Tibial nerve (tissue), 4 donors: ENCODE measurements at regions not wholly inside any gene's neighbourhood (a gene's known extent, or its start where the extent isn't known, plus 50 kb on each side); places are given as distances from the start of the nearest gene placed in this dataset.

Experiments
- EP300 ChIP-seq, 2 donors: sonication (generic); formaldehyde crosslinking; IDR thresholded peaks; one replicate each; pipeline ENCODE4 v1.6.1; 2017; ENCODE audit warnings: antibody characterized with exemption in 2 of 2, mild to moderate bottlenecking in 1 of 2
- POLR2A ChIP-seq, 2 donors: fragments of 450-650 bp; IDR thresholded peaks; one replicate each; pipeline ENCODE4 v1.6.1; 2017; ENCODE audit warnings: antibody characterized with exemption in 2 of 2, mild to moderate bottlenecking in 2 of 2, moderate library complexity in 2 of 2
- TF ChIP-seq, protein P1 (sequence below), 5 experiments: fragments of 200-600 bp in 3 of 5; fragments of 450-650 bp in 2 of 5; sonication (generic) in 3 of 5; IDR thresholded peaks; one replicate each; pipeline ENCODE4 v1.5.1; 2016 to 2019; ENCODE audit warnings: antibody characterized with exemption in 5 of 5, mild to moderate bottlenecking in 3 of 5, moderate library complexity in 2 of 5

GRCh38 chr4:73923631-73923937 lies 54.4 kb downstream of the CXCL1 start:
- TF ChIP-seq, protein P1, sequence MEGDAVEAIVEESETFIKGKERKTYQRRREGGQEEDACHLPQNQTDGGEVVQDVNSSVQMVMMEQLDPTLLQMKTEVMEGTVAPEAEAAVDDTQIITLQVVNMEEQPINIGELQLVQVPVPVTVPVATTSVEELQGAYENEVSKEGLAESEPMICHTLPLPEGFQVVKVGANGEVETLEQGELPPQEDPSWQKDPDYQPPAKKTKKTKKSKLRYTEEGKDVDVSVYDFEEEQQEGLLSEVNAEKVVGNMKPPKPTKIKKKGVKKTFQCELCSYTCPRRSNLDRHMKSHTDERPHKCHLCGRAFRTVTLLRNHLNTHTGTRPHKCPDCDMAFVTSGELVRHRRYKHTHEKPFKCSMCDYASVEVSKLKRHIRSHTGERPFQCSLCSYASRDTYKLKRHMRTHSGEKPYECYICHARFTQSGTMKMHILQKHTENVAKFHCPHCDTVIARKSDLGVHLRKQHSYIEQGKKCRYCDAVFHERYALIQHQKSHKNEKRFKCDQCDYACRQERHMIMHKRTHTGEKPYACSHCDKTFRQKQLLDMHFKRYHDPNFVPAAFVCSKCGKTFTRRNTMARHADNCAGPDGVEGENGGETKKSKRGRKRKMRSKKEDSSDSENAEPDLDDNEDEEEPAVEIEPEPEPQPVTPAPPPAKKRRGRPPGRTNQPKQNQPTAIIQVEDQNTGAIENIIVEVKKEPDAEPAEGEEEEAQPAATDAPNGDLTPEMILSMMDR (IDR thresholded peaks at IDR 0.05): no peak
- TF ChIP-seq POLR2A (IDR thresholded peaks at IDR 0.05) (no peak), EP300 (IDR thresholded peaks at IDR 0.05) (no peak)
